ENCODE measurements at regions not wholly inside any gene's neighbourhood (a gene's known extent, or its start where the extent isn't known, plus 50 kb on each side); places are given as distances from the start of the nearest gene placed in this dataset.
"Not testable (repeated sequence)": the region's sequence is repeated elsewhere in the genome, so short reads cannot be mapped to it uniquely, and the experiment has no call there.

DNA sequence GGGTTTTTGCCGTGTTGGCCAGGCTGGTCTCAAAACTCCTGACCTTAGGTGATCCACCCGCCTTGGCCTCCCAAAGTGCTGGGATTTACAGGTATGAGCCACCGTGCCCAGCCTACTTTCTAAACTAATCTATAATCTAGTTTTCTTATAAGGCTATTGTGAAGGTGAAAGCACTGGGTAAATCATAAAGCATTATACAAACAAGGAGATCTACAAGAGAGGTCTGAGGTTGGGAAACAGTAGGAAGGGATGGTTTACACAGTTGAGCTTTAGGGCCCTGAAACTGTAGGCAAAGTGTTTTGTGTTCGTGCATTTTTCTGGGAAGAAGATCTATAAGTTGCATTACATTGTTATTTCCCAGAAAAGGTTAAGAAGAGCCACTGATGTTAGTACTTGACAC is 84.9 kb upstream of the MED13 start:
- DNase-seq = no peak

DNA sequence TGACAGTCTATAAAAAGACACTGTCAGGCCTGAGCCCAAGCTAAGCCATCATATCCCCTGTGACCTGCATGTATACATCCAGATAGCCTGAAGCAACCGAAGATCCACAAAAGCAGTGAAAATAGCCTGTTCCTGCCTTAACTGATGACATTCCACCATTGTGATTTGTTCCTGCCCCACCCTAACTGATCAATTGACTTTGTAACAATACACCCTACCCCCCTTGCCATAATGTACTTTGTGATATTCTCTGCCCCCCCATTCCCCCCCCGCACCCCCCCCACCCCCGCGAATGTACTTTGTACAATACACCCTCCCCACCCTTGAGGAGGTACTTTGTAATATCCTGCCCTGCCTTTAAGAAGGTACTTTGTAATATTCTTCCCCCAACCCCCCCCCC is 82.2 kb upstream of the MED13 start:
- no peak for DNase-seq

DNA sequence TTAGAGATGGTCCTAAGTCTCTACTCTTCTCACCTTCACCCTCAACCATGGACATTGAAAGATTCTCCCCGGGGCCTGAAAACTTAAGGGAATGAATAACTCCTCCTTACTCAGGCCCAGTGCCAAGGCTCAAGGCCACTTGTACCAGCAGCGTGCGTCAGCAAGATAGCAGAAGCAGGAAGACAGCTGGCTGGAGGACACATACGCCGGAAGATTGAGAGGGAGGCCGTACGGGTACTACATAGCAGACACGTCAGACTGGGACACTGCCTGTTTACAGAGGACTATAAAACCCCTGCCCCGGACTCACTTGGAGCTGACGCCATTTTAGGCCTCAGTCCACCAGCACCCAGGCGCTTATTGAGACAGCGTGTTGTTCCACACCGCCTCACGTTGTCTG is 75.8 kb upstream of the MED13 start:
- no peak for DNase-seq

DNA sequence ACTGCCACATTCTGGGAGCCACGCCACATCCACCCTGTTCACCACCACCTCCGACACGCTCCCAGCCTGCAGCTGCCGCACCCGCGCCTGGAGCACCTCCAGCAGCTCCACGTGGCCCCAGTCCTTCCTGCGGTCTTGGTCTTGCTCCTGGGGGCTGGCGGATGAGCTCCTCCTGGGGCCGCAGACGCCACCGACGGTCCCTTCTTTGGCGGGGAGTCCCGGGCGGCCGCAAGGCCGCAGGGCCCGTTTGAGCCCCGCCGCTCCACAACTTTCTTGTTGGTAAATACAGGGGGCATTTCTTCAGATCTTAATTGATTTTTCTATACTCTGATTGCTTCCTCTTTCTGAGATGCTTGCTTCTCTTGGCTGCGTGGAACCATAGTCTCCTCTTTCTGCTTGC is 75.3 kb upstream of the MED13 start:
- DNase-seq = no peak

DNA sequence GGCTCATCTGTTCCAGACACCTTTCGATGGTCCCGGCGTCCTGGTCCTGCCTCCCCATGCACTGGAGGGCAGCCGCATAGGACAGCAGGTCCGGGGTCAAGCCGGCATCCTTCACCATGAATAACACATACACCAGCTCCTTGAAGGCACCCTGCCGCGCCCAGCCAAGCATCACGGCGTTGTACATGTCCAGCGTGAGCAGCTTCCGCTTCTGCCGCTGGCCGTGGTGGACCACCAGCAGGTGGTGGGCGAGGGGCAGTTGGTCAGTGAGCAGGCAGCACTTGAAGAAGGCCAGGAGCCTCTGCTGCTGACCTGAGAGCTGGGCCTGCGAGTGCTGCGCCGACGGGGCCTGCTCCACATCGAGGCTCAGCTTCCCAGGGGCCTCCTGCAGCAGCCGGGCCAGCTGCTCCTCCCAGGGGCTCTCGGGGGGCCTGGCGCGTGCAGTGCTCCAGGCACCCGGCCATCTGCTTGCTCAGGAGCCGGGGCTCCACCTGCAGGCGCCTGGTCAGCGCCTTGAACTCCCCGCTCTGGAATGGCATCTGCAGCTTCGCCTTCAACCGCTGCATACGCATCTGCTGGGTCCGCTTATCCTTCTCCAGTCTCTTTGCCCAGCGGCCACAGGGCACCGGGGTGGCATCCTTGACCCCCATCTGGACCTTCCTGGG is 74.7 kb upstream of the MED13 start:
- not testable (repeated sequence) for DNase-seq

DNA sequence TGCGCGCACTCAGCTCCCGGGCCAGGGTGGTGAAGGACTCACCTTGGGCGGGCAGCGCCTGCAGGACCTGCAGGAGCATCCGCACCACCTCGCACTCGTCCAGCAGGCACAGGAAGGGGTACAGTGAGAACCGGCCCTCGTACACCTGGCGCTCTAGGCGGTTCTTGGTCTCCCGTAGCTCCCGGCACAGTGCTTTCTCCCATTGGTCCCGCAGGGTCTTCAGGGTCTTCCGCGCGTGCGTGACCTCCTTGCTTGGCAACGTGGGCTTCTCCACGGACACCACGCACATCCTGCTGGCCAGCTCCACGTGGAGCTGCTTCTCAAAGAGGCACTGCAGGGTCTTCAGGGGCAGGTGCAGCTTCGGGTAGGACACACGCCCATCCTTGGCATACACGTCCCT is 74.1 kb upstream of the MED13 start:
- DNase-seq = no peak

DNA sequence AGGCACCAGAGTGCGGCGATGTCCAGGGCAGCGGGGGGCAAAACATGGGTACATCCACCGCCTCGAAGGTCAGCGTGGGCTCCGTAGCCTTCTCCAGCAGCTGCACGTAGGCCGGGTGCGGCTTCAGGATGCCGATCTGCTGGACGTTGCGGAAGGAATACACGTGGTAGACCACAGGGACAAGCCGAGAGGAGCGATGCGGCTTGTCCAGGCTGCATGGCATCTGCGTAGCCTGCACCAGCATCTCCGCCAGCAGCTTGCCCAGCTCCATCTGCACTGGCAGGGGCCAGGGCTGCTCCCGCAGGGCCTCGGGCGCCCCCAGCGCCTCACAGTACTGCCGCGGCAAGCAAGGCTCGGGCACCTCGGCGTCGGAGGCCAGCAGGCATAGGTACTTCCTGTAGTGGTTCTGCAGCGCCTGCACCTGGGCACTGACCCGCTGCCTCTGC is 73.6 kb upstream of the MED13 start:
- not testable (repeated sequence) for DNase-seq

DNA sequence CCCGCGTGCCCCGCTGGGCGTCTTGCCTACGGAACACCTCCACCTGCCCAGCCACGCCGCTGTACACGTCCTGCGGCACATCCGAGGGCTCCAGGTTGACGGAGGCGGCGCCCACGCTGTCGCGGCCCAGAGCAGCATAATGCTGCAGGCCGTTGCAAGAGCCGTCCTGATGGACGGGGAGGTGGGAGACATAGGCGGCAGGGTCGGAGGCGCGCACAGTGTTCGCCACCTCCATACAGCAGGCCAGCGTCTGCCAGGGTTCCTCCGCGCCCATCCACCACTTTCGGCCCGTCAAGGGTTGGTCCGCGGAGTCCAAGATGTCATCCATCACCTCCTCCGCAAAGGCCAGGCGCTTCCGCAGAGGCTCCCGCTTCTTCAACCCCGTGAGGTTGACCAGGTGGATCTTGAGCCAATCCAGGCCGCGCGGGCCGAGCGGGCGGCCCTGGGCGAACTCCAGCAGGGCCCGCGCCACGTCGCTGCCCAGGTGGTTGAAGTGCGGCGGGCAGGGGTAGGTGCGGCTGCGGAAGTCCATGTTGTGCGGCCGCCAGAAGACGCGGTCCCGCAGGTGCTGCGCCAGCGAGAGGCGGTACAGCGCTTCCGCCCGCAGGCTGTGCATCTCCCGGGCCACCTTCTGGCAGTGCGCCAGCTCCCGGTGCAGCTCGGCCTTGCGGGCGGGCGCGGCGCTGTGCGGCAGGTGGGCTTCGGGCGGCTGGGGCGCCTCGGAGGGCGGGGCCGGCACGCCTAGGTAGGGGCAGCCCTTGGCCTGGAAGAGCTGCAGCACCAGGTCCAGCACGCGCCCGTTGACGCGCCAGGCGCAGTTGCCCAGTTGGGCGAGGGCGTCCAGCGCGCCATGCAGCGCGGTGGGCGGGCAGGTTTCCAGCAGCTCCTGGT is 72.9 kb upstream of the MED13 start:
- not testable (repeated sequence) for DNase-seq

DNA sequence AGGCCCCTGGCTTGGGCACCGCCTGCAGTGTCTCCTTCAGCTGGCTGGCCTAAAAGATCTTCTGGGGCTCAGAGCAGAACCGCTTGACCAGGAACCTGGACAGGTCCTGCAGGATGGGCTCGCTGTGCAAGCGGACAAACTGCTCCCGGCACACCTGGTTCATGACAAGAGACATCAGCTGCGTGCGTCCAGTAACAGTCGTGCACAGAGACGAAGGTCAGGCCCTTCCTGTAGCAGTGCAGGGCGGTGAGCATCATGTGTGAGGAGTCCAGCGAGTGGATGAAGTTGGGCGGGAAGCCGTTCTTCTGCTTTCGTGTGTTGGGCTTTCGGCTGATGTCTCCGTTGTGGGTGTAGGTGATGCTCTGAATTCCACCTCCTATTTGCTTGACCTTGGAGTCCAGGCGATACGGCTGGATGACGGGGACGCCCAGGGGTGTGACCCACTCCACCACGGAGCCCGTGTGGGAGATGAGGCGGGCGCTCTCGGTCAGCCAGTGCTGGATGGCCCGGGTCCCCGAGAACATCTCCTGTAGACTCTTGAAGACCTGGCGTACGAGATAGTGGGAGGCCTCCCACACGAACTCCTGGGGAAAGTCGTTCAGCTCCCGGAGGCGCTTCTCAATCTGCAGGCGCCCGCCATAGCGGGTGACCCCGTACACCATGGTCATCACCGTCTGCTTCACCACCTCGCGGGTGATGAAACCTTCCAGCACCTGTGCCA is 72.1 kb upstream of the MED13 start:
- not testable (repeated sequence) for DNase-seq

DNA sequence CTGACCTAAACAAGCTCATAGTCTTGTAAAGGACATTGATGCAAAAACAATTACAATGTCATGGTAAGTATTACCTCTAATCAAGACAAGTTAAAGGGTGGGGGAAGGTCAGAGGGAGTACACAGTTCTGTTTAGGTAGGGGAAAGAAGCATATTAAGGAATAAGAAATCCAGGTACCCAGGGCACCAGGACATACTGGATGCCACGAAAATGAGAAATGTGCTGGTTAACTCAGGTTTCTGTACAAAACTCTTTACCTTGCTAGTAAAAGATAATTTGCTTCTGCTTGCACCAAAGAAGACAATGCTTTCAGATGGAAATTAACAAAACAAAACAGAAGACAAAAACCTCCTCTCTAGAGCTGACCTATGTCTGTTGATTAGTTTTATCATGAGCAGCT is 70.7 kb upstream of the MED13 start:
- no peak for DNase-seq

DNA sequence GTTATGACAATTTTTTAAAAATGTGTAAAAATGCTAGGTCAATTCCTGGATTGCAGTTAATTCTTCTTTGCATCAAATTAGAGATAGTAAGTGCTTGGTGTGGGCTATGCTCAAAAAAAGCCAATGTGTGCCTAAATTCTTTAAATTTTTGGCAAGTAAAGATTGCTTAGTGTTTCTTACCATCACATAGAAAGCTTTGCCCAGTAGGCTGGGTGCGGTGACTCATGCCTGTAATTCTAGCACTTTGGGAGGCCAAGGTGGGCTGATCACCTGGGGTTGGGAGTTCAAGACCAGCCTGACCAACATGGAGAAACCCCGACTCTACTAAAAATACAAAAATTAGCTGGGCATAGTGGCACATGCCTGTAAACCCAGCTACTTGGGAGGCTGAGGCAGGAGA is 70.0 kb upstream of the MED13 start:
- DNase-seq = not testable (repeated sequence)

DNA sequence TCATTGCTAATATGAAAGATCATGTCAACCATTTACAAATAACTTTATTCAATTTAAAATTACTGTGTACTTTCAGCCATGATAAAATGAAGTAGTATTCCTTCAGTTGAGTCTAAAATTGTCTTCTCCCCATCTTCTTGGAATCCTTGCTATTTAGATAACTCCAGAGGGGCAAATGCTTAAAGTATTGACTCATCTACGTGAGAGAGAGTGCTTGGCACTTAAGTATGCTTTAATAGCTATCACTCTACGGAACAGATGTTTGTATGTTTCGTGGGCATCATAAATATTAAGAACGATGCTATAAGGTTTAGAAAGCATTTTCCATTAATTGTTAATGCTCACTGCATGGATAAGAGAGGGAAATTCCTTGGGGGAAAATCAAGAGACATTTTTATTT is 69.3 kb upstream of the MED13 start:
- DNase-seq = no peak

DNA sequence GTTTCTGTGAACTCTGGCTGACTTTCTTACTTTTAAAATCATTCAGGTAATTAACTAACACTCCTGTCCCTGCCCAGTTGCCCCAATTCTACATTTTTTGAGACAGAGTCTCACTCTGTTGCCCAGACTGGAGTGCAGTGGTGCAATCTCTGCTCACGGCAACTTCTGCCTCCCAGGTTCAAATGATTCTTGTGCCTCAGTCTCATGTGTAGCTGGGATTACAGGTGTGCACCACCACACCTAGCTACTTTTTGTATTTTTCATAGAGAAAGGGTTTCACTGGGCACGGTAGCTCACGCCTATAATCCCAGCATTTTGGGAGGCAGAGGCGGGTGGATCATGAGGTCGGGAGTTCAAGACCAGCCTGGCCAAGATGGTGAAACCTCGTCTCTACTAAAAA is 66.2 kb upstream of the MED13 start:
- not testable (repeated sequence) for DNase-seq

DNA sequence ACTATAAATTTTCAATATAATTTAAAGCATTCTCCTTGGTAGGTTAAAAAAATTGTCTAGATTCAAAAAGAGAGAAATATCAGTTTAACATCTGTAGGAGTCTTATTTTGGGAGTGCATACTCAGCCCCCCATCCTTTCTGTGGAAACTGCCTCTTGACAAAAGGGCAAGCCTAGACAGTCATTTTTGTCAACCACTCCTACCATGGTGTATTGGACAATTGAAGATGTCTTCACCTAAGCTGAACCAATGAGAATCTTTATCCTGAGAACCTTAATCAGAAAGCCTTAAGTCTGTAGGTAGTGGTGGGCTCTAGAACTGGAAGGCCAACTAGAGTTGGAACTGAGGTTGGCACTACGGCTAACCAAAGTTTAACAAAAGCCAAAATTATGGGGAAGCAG is 65.7 kb upstream of the MED13 start:
- no peak for DNase-seq

DNA sequence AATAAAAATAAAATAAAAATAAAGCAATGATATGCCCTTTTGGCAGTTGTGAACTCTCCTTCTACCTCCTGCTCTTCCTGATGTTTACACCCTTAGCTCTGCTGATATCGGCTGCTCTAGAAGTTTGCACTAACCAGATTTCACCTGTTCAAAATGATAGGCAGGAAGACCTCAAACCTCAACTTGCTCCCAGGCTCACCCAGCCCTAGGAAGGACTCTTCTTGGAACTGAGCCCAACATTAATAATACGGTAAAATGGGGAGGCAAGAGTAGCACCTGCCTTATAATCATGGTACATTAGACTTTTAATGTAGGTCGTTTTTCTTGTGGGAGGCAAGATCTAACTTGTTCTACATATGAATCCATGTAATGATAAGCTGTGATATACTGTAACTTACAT is 61.2 kb upstream of the MED13 start:
- DNase-seq = no peak

DNA sequence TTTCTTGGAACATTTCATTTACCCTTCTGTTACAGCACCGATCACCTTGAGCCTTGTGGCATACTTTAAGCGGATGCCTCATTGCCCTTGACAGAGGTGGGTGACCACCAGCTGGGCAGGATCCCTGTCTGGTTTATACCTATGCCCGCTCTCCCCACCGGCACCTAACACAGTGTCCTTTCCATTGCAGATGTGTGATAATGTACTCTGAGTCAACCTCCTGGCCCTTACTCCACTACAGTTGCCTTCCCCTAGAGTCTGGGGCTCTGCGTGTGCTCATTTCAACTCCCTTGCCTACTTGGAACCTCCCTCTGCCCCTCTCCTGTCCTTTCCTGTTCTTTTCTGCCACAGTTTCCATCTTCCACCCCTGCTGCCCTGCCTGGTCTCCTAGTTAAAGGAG is 60.2 kb upstream of the MED13 start:
- DNase-seq = no peak

DNA sequence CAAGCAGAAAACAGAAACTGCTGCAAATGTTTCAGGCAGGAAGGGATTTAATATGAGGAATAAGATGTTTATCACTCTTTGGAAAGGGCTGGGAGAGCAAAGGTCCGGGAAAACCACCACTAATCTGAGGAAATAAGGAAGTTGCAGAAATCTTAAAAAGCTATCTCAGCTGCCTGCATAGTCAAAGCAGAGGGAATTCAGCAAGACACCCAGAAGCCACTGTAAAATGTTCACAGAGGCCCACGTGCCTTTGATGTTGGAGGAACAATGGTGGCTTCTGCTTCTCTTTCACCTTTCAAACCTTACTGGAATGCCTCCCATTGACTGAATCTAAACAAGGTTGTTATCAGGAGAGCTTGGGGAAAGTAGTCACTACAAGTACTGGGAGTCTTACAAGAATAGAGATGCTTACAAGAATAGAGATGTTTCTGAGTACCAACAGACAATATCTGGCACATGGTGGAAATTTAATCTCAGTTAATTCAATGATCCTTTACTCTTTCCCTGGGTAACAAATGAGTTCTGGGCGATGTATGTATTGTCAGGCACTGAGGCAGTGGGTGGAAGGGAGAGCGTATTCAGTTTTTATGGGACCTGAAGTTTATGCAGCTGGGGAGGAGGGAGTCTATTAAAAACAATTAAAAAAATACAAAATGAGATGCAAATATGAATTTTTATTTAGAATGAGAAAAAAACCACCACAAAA is 56.1 kb upstream of the MED13 start:
- DNase-seq = no peak

DNA sequence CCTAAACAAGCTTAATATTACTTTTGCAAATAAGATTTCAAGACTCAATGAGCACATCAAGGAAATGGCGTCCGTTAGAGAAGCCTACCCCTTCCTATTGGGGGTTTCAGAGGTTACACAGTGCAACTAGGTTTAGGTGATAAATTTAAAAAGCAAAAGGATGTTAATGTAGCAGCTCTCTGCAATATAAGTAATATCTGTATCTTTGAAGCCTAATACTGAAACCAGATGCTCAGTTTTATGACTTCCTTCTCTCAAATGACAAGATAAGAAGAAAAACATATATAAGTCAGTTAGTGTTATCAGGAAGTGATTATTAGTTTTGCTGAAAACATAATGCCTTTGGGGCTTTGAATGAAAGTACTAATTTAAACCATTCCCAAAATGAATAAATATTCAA is 54.3 kb upstream of the MED13 start:
- no peak for DNase-seq
